ENCODE measurements at regions not wholly inside any gene's neighbourhood (a gene's known extent, or its start where the extent isn't known, plus 50 kb on each side); places are given as distances from the start of the nearest gene placed in this dataset.
"Not testable (repeated sequence)": the region's sequence is repeated elsewhere in the genome, so short reads cannot be mapped to it uniquely, and the experiment has no call there.

DNA sequence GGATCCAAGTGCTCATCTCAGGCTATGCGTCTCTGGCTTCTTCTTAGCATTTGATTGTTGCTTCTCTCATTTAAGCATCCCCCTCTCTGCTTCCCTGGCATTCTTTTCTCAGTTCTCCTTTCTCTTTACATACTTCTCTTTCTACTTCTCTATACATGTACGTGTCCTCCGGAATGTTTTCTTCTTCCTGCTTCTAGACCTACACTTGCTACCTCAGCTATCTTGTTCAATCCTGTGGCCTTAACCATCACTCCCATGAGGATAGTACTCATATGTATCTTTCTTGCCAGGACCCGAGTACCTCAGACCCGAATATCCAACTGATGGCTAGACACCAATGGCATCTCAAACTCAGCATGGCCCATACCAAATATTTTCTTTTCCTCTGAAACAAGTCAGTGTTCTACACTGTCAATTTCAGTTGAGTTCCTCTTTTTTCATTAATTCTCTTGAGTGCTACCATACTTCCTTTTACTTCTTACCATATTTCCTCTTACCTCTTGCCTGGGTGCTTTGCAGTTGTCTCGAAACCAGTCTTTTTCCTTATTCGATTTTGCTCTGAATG, 115.1 kb upstream of the SLC38A2 start:
- DNase-seq: no peak

DNA sequence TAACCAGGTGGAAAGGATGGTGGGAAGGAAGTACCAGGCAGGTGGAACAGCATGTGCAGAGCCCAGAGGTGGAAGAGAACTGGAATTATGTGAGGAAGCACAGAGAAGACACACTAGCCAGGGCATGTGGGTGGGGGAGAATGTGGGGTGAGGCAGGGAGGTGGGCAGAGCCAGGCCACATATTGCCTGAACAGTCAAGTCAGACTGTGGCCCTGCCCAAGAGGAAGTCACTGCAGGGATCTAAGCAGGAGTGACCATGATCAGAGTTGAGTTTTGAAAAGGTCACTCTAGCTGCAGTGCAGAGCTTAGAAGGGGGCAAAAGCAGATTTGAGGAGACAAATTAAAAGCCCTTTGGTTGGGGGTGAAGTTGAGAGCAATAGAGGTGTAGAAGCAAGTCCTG, 114.0 kb upstream of the SLC38A2 start:
- DNase-seq: no peak

DNA sequence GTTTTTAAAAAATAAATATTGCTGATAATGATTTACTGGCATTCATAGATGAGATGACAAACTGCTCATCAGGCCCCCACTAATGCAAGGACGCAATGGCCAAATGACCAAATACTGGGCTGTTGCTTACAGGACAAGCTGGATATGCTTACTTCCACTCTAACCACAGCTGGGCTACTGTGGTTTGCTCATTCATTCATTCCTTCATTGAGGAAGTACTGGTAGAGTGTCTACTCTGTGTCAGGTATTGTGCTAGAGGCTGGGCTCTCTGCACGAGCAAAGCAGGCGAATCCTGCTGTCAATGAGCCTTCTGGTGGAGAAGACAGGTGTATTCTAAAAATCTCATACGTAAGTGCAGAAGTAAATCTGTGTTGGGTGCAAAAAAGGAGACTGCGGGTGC, 113.3 kb upstream of the SLC38A2 start:
- DNase-seq: no peak

DNA sequence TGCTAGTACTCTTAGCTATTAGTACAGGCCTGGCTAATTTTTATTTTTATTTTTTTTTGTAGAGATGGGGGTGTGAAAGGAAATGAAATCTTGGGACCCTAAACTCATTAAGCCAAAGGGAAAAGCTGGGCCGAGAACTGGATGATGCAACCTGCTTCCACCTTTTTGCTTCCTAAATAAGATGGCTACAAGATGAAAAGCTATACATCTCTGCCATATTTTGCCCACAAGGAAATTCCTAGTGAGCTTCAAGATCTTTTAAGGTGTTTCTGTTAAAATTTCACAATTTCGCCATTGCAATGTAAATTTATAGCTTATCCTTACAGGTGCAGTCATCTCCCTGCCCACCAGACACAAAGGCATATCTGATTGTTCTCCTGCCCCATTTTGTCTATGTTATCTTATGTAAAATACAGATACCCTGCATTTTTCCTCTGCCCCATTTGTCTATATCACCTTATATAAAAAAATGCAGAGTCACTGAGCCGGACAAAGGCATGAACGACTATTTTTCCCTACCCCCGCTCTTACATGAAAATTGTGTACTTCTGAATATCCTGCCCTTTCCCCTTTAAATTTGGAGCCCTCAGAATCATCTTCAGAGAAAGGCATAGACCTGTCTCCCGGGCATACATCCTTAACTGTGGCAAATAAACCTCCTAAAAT, 112.0 kb upstream of the SLC38A2 start:
- DNase-seq: no peak

DNA sequence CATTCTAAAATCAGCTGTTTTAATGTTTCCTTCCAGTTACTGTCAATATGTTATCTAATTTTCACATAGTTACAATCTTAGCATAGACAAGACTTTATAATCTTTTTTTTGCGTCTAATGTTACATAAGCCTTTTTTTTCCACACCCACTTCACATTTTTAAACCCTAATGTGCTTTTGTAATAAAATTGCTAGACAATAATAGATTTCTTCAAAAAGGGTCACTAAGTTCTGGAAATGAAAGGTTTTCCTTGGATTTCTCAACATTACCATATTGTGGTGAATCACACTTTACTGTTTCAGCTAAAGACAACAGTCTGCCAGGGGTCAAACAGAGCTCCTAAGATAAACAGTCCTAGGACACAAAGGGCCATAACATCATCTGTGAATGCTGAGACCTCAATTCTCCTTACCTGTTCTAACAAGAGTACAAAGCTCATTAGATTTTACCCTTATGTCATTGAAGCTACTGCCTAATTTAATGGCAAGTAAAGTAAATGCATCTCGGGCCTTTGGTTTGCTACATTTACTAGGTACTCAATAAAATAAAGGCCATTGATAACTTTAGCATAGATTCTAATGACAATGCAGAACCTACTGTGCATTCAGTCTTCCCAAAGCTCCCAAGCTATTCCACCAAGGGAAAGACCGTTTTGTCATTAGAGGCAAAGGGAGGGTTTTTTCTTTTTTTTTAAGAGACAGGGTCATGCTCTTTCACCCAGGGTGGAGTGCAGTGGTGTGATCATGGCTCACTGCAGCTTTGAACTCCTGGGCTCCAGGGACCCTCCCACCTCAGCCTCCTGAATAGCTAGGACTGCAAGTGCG, 111.2 kb upstream of the SLC38A2 start:
- no peak for DNase-seq

DNA sequence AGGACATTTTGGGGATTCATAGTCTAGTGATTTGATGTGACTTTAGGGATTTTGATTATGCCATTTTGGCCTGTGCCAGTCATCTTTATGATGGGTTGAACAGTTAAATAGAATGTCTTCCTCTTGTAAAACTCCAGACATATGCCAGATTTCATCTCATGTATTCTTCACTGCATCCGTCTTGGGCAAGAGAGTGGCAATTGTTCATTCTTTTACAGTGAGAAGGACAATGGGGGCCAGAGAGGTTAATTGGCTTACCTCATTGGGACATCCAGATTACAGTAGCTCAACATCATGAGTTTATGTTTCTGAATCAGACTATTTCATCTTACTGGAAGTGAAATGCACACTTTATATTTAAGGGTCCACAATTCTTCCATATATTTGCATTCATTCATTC, 108.2 kb upstream of the SLC38A2 start:
- no peak for DNase-seq

DNA sequence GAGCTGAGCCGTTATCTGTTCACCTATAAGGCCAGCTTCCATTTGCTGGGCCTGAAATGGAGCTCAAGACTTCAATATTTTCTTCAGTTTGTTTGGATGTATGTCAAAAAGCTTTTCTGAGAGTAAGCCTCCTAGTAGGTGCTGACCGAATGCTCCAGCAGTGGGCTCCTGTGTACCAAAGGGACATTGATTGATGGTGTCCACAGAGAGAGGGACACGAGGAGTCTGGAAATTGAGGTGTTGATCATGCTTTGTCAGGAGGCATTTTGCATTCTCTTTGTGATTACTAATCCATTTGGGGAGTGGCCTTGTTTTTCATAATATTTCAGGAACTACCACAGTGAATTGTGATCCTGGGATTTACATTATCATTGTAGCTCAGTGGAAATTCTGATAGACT, 107.7 kb upstream of the SLC38A2 start:
- DNase-seq: no peak

DNA sequence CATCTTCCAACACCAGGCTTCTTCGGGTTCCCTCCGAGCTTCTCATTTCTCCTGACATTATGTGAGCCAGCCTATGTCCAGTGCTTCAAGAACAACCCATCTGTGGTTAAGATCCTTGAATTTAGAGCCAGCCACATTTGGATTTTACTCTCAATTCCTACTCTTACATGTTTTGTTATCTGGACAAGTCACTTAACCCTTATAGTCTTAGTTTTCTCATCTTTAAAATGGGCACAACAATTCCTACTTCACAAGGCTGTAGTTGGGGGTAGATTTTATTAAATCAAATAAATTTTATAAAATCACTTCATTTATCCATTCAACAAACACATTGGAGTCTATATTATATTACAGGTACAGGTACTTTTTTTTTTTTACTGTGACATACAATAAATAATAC, 105.5 kb upstream of the SLC38A2 start:
- no peak for DNase-seq

DNA sequence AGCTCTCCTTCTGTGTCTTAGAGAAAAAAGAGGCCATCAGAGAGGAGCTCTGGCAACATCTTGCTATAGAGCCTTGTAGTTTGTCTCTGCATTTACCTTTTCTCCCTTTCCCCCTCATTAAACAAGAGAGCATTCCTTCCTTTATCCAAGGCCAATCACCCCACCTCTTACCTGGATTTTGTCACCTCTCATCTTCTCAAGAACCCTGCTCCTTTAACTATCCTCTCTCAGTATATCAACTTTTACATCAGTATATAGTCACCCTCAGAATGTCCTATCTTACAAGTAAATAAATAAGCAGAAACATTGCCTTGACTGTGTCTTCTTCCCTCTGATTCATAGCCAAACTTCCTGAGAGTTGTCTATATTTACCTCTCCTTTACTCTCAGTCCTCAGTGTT, 105.0 kb upstream of the SLC38A2 start:
- DNase-seq: no peak

DNA sequence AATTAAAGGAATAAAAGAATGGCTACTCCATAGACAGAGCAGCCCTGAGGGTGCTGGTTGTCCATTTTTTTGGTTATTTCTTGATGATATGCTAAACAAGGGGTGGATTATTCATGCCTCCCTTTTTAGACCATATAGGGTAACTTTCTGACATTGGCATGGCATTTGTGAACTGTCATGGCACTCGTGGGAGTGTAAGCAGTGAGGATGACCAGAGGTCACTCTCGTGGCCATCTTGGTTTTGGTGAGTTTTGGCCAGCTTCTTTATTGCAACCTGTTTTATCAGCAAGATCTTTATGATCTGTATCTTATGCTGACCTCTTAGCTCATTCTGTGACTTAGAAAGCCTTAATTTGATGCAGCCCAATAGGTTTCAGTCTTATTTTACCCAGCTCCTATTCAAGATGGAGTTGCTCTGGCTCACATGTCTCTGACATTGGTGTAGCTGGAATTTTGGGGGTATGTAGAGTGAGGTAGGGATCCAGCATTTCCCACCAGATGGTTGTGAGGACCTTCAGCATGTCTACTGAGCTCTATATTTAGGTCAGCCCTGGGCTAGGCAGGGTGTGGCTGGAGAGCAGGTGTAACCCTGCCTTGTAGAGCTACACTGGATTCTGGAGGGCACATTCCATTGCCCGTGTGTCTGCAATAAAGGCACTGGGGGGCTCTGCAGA, 103.5 kb upstream of the SLC38A2 start:
- DNase-seq: no peak

DNA sequence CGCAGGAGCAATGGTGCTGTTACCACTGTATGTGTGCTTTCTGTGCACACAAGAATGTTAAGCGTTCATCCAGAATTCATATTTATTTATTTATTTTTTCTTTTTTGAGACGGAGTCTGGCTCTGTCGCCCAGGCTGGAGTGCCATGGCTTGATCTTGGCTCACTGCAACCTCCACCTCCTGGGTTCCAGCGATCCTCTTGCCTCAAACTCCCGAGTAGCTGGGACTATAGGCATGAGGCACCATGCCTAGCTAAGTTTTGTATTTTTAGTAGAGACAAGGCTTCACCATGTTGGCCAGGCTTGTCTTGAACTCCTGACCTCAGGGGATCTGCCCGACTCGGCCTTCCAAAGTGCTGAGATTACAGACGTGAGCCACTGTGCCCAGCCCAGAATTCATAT, 101.8 kb upstream of the SLC38A2 start:
- not testable (repeated sequence) for DNase-seq

DNA sequence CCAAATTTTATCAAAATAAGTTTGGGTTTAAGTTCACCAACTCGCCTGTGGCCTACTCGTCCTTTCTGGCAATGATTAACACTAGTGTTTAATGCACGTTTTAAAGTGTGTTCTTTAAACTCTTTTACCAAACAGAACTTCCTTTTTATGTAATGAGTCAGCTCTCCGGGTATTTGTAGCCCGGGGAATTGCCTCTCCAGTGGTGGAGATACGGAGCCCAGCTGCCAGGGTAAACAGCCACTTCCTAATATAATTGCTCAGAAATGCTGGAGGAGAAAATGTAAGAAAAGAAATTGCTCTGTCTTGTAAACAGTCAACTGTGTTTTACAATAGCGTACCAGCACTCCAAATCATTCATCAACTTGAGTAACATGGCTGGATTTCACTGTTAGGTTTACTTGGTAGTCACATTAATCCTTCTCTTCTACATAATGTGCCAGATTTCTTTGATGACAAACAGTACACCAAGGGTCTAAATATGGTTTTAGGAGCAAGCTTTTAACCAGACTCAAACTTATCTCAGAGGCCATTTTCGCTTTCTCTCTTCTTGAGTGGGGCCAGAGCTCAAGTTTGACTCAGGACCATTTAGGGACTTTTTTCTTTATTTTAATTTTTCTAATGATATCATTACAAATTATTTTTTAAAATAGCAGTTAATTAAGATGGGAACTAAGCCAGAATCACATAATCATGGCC, 101.2 kb upstream of the SLC38A2 start:
- DNase-seq: peak; percentile 93

DNA sequence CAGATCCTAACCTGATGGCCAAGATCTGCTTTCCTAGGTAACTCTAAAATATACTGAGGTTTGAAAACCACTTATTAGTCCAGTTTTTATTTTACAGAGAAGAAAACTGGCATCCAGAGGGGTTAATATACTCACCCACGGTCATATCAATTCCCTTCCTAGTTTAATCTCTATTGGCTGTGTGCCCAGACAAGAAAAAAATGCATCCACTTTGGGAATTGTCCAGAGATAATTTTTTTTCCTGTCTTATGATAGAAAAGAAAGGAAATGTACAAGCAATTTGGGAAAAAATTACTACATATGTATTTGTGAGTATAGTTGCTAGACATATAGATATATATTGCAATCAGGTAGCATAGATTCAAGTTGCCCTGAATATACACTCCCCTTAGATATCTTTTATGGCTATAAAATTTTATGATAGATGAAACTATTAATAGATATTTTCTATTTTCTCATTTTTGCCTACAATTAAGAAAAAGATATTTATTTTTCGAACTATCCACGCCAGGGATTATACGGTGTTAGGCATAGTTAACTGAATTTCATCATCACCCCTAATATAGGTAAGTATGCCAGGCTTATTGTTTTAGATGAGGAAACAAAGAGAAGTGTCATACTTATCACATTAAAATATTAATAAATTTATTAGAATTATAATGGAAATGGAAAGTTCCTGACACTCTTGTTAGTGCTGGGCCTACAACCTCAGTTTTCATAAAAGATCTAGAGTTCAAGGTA, 100.5 kb upstream of the SLC38A2 start:
- peak; percentile 54 for DNase-seq

DNA sequence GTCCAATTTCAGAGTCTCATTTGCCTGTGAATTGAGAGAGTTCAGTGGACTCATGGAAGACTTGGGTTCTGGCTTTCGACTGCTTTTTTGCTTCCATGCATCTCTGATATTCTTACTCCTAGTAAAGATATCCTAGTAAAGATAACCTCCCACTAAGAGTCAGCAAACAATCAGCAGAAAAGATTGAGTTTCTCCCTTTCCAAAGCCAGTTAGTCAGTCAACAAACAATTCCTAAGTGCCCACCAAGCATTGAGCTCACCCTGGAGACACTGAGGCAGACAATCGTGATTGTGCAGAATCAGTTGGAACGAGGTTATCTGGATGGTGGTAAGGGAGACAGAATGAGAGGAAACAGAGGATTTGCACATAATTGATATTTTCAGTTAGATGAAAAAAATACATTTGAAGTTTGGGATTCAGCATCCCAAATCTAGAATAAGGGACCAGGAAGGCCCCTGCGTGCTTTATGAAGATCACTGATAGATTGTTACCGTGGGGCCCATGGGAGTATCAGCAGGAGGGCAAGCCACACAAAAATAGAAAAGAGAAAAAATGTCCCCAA, 99.7 kb upstream of the SLC38A2 start:
- DNase-seq: no peak

DNA sequence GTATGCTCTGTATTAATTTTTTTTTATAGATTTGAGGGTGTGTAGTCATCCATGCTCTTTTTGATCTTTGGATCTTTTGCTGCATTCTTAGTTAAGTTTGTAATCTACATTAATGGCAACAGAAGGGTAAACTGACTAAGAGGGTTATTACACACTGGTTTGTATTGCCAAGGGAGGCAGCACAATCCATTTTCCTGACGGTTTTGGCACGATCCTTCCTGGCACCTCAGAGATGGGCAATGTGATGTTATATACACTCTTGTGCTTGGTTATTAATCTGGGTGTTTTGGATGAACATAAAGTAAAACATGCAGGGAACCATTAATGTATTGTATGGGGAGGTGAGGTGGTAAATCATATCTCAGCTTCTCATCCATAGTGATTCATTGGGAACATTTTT, 98.8 kb upstream of the SLC38A2 start:
- no peak for DNase-seq

DNA sequence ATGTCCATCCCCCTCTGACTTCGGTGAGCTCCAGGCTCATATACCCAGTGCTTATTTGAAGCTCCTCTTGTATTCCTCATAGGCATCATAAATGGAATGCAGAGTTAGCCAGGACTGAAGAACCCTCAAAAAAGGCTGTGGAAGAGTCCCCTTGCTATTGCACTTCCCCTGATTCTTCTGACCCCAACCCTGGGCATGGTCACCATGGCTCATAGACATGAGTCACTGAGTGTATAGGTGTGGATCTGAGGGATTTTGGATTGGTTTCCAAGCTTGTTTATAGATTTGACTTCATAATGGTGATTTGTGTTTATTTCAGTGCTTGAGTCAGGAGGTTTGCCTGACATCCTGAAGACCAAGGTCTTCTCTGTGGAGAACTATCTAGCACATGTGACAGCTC, 98.4 kb upstream of the SLC38A2 start:
- DNase-seq: no peak

DNA sequence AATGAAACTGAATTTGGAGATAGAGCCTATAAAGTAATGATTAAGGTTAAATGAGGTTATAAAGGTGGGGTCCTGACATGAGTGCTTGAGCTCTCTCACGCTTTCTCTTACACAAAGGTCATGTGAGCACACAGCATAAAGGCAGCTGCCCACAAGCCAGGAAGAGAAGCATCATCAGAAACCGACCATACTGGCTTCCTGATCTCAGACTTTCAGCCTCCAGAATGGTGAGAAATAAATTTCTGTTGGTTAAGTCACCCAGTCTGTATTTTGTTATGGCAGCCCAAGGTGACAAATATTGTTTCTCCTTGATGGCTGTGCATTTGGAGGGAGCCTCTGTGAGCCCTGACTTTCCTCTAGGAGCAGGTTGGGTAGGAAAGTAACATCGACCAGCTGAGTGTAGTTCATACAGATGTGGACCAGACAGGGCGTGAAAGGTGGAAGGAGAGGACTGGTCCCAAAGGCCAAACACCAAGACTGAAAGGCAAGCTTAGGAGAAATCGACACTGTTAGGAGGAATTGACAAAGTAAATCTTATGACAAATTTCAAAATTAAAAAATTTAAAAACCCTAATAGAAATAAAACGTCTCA, 97.6 kb upstream of the SLC38A2 start:
- no peak for DNase-seq

DNA sequence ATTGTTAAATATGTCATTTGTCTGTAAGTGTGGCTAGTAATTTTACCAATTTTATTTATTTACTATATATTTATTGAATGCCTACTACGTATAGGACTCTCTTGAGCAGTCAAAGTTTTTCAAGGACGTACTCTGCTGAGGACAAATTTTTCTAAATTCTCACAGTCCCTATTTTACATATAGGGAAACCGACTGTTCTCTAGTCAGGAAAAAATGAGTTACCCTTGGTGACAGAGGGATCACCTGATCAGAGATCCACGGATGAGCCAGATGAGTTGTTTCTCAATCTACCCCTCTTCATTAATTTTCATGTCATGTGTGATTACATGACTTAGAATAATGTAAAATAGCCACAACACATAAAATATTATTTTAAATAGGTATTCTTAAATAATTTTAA, 96.2 kb upstream of the SLC38A2 start:
- DNase-seq: no peak

DNA sequence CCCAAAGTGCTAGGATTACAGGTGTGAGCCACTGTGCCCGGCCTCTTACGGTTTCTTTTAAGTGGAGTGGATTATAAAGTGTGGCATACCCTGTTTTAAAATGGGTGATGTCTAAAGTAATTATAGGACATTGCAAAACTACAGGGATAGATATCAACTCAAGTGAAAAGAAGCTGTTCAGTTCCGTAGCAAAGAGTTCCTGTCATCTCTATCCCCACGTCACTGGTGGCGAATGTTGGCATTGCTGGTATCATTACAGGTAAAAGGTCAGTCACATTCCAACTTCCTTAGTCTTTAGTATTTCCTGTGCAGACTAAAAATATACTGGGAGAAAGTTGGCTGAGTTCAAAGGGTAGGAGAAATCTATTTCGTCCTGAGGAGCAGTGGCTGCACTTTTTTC, 95.6 kb upstream of the SLC38A2 start:
- no peak for DNase-seq

DNA sequence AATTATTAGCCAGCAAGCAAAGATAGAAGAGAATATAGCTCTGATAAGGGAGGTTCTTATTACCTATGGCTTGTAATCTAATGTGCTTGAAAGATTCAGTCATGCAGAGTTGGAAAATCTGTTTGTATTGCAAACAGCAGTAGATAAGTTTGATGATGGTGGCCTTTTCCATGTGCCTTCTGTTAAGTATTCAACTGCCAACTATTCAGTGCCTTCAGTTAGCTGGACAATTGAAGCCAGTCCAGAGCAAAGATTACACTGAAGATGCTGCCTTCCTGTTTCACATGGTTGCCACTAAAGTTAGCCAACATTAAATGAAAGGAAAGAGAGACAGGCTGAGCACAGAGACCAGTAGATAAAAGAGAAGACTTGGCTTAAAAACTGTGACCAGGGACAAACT, 92.7 kb upstream of the SLC38A2 start:
- DNase-seq: no peak

DNA sequence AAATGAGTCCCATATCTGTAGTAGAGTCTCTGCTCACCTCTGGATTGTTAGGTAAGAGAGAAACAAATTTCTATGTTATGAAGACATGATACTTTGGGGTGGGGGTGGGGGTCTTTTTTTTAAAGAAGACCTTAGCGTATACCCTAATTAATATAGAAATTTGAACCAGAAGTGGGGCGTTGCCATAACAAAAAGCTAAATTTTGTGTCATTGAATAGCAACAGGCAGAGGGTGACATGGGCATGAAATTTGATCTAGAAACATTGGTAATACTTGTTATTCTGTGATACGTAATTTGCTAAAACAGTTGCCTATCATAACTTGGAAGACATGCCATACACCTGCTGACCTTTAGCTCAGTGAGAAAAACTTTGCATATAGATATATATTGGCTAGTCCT, 92.3 kb upstream of the SLC38A2 start:
- no peak for DNase-seq

Data from DMS79 treated with DMSO at 0.1 percent for 48 hours (cell line).